SIG-M5 (cell line): ENCODE measurements at regions not wholly inside any gene's neighbourhood (a gene's known extent, or its start where the extent isn't known, plus 50 kb on each side); places are given as distances from the start of the nearest gene placed in this dataset.
"Not testable (repeated sequence)": the region's sequence is repeated elsewhere in the genome, so short reads cannot be mapped to it uniquely, and the experiment has no call there.

Source experiments
- DNase-seq: peaks from one replicate; lab custom pipeline; 2025; lab: John Stamatoyannopoulos, UW

DNA sequence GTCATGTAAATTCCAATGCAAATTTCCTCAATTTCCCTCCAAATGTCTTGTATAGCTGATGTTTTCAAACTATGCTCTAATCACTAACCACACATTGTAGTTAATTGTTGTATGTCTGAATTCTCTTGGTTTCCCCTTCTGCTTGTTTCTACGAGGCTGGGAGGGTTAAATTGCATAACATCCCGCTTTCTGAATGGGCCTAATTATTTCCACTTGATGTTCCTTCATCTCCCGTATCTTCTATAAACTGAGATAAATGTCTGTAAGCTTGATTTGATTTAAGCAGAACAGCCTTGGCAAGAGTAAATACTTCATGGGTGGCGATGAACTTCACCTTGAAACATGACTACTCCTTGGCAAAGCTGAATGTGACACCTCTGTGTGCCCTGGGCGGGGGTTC, 72.2 kb downstream of the SERINC2 start:
- DNase-seq, result no peak

DNA sequence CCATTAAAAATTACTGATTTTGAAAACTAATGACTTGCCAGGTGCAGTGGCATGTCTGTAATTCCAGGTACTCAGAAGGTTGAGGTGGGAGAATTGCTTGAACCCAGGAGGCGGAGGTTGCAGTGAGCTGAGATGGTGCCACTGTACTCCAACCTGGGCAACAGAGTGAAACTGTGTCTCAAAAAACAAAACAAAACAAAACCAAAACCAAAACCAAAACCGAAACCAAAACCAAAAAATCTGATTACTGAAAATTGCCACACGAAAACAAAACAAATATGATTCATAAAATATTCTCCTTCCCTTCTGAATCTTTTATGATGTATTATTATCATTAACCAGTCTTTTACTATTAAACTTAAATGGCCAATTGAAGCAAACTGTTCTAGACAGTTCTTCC, 74.1 kb downstream of the SERINC2 start:
- DNase-seq, result no peak

DNA sequence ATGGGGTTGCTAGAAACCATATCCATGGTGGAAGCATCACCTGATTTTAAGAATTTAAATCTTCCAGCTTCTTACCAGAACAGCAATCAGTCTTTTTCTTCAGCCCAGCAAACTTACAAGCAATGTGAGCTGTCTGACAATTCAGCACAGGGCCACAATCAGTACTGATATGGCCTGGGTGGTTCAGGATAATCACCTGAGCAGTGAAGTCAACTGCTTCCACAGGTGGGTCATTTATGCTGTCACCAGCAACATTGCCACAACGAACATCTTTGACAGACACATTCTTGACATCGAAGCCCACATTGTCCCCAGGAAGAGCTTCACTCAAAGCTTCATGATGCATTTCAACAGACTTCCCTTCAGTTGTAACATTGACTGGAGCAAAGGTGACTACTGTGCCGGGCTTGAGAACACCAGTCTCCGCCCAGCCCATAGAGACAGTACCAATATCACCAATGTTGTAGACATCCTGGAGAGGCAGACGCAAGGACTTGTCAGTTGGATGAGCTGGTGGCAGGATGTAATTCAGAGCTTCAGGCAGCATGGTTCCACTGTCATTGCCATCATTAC, 74.8 kb downstream of the SERINC2 start:
- no peak for DNase-seq

DNA sequence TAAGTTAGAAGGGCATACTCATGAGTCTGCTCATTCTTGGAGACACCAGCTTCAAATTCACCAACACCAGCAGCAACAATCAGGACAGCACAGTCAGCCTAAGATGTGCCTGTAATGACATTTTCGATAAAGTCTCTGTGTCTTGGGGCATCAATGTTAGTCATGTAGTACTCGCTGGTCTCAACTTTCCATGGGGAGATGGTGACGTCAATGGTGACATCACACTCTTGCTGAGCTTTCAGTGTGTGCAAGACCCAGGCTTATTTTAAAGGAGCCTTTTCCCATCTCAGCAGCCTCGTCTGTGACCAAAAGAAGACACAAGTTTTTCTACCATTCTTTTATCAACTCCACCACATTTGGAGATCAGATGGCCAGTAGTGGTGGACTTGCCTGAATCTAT, 75.5 kb downstream of the SERINC2 start:
- no peak for DNase-seq

DNA sequence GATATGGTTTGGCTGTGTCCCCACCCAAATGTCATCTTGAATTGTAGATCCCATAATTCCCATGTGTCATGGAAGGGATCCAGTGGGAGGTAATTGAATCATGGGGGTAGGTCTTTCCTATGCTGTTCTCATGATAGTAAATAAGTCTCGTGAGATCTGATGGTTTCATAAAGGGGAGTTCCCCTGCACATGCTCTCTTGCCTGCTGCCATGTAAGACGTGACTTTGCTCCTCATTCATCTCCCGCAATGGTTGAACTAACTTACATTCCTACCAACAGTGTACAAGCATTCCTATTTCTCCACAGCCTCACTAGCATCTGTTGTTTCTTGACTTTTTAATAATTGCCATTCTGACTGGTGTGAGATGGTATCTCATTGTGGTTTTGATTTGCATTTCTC, 76.6 kb downstream of the SERINC2 start:
- DNase-seq, result not testable (repeated sequence)

DNA sequence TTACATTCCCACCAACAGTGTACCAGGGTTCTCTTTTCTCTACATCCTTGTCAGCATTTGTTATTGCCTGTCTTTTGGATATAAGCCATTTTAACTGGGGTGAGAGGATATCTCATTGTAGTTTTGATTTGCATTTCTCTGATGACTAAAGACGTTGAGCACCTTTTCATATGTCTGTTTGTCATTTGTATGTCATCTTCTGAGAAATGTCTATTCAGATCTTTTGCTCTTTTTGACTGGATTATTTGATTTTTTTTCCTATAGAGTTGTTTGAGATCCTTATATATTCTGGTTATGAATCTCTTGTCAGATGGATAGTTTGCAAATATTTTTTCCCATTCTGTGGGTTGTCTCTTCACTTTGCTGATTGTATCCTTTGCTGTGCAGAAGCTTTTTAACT, 77.6 kb downstream of the SERINC2 start:
- DNase-seq, result not testable (repeated sequence)

DNA sequence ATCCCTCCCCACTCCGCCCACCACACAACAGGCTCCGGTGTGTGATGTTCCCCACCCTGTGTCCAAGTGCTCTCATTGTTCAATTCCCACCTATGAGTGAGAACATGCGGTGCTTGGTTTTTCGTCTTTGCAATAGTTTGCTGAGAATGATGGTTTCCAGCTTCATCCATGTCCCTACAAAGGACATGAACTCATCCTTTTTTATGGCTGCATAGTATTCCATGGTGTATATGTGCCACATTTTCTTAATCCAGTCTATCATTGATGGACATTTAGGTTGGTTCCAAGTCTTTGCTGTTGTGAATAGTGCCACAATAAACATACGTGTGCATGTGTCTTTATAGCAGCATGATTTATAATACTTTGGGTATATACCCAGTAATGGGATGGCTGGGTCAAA, 81.0 kb upstream of the TINAGL1 start:
- DNase-seq, result not testable (repeated sequence)

DNA sequence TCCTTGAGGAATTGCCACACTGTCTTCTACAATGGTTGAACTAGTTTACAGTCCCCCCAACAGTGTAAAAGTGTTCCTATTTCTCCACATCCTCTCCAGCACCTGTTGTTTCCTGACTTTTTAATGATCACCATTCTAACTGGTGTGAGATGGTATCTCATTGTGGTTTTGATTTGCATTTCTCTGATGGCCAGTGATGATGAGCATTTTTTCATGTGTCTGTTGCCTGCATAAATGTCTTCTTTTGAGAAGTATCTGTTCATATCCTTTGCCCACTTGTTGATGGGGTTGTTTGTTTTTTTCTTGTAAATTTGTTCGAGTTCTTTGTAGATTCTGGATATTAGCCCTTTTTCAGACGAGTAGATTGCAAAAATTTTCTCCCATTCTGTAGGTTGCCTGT, 80.5 kb upstream of the TINAGL1 start:
- DNase-seq, result not testable (repeated sequence)

DNA sequence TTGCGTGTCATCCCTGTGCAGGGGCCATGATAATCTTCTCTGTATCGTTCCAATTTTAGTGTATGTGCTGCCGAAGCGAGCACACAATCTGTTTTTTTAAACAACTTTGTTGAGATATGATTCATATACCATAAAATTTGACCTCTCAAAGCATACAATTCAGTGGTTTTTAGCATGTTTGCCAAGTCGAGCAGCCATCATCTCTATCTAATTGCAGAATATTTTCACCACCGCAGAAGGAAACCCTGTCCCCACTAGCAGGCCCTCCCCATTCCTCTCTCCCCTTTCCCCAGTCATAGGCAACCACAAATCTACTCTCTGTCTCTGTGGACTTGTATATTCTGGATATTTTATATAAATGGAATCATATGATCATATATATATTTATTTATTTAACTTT, 78.7 kb upstream of the TINAGL1 start:
- DNase-seq, result no peak

DNA sequence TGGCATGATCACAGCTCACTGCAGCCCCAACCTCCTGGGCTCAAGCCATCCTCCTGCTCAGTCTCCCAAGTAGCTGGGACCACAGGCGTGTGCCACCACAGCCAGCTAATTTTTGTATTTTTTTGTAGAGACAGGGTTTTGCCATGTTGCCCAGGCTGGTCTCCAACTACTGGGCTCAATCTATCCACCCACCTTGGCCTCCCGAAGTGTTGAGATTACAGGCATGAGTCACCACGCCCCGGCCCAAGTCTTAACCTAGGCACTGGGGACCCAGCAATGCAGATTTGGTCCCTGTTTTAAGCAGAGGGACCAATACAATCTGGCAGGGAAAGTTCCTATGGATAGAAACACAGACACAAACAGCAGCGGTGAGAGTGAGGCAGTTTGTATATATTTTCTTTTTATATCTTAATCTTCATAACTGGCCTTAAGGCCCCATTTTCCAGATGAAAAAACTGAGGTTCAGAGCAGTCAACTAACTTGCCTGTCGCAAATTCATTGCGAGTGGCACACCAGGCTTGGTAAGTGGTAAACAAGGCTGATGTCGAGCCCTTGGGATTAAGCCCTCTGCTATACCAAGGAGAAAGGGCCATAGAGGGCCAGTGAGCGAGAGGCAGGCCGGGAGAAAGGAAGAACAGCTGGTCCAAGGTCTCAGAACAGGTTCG, 77.8 kb upstream of the TINAGL1 start:
- DNase-seq, result no peak

DNA sequence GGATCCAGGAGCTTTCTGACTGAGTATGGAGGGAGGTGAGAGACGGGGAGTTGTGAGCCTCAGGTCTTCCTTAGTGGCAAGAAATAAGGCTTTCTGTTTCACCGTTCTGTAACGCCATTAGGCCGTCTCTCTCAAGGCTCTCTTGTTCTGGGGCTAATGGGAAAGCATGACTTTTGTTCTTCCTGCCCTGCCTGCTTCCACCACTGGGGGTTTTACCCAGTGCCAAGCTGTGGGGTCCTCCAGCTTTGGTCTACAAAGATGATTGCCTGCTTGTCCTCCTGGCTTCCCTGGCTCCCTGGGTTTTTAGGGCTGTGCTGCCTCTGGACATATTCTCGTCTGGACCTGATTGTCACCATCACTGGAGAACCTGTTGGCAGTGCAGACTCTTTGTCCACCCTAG, 74.8 kb upstream of the TINAGL1 start:
- DNase-seq, result no peak

DNA sequence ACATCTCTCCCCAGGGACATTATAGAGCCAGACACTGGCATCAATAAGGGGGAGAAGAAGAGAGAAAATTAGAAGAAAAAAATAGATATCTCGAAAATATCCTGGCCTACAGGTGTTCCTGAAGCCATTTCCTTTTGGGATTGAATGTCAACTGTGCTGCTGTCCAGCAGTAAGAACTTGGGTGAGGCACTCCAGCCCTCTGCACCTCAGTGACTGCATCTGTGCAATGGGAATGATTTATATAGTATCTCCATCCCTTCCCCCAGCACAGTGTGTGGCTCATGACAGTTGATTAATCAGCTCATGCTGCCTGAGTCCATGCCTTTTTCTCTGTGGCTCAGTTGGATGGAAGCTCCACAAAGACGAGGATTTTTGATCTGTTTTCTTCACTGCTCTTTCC, 74.1 kb upstream of the TINAGL1 start:
- DNase-seq, result no peak

DNA sequence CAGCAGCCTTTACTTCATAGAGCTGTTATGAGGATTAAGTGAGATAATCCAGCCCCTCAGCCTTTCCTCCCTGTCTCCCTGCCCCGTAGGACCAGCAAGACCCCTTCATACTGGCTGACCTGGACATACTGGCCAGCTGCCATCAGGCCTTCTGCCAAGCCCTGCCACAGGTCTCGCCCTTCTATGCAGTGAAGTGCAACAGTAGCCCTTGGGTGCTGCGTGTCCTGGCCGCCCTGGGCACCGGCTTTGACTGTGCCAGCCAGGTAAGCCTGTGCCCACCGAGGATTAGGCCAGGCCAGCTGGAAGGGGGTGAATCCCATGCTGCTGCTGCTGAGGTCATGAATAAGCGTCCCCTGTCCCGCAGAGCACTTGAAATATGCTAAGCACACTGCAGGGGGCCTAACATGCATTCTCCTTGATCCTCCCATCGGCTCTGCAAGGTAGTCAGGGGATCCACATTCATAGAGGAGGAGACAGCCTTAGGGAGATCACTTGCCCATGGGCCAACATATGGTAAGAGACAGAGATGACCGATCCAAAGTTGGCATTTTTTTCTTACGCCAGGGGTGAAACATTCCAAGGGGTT, 73.3 kb upstream of the TINAGL1 start:
- no peak for DNase-seq

DNA sequence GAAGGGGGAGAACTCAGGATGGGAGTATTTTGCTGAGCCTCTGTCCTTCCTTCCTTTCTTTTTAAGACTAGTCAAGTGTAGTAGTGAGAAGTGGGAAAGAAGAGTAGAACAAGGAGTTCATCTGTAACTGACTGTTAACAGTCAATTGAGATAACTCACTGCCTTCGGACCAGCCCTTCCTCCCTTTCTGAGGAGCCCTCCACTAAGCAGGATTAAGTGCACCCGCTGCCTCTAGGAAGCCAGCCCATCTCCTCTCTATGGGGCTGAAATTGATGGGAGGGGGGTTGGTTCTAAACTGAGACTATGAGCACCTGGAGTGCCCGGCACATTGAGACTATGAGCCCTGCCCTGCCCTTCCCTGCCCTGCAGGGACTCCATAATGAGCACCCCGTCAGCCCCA, 72.7 kb upstream of the TINAGL1 start:
- no peak for DNase-seq

DNA sequence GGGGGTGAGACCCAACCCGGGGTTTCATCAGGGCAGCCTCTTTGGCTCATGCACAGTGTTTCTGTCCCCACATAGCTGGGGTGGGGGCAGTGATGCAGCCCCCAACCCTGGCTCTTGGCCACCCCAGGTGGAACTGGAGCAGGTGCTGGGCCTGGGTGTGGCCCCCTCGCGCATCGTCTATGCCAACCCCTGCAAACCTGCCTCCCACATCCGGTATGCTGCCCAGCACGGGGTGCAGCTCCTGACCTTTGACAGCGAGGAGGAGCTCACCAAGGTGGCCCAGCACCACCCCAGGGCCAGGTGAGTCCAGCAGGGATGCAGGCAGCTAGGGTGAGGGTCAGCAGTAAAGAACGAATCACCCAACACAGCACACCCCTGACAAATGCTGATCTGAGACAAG, 72.3 kb upstream of the TINAGL1 start:
- DNase-seq, result no peak

DNA sequence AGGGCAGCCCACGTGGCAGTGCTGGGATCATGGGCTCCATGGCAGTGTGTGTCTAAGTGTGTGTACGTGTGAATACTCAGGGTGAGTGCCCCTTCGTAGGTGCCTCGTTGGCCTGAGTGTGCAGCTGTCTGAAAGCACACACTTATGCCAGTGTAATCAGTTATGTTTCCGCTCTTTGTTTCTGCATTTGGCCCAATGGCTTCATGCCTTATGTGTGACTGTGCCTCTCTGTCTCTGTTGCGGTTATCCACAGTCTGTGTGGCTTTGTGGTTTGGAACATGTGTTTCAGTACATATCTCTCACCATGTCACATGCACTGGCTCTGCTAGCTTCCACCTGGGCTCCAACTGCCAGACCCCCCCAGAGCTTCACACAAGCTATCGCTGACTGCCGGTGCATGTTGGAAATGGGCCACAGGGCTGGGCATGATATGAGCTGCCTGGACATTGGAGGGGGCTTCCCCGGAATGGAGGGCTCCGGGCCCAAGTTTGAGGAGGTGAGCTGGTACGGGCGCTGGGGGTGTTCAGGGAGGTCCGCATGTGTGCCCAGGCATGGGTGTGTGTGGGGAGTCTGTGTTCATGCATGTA, 70.3 kb upstream of the TINAGL1 start:
- no peak for DNase-seq

DNA sequence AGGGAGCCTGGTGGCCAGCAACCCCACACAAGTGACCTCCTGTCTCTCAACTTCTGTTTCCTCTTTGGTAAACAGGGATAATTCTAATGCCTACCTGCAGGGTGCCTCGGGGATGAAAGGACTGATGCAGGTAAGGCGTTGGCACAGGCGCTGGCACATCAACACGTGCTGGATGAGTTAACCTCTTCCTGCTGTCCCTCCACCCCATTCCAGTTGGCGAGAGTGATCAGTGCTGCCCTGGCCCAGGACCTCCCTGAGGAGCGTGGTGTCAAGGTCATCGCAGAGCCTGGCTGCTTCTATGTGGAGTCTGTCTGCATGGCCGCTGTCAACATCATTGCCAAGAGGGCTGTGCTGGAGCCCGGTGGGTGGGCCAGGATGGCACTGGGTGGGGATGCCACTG, 69.1 kb upstream of the TINAGL1 start:
- DNase-seq, result no peak

DNA sequence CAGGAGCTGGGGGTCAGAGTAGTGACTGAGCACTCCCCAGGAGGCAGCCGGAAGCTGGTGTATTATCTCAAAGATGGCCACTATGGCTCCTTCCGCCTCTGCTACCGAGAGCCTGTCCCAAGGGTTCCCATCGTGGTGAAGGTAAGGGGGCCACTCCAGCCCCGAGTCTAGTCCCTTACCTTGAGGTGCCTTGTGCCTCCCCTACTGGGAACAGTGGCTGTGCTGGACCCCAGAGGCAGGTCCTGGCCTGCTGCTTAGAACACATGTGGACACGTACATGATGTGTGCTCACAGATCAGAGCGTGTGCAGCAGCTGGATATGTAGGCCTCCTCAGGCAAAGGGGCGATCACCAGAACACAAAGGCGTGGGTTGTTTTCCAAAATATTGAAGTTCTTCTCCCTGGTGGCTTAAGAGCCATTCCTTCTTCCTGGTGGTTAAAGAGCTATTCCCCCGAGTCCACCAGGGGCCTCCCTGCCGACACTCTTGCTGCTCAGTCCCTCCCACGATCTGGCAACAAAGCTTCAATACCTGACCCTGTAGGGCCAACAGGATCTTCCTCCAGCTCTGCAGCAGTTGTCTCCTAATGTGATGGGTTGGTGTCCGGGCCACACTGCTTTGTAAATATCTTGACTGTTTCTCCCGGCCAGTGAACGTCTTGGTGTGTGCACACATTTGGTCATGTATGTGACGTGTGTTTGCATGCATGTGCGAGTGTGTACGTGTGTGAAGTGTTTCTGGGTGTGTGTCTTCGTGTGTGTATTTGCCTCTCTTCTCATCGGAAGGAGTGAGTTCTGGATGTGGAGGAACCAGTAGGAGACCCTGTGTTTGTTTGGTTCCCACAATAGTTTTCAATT, 68.4 kb upstream of the TINAGL1 start:
- DNase-seq, result no peak

DNA sequence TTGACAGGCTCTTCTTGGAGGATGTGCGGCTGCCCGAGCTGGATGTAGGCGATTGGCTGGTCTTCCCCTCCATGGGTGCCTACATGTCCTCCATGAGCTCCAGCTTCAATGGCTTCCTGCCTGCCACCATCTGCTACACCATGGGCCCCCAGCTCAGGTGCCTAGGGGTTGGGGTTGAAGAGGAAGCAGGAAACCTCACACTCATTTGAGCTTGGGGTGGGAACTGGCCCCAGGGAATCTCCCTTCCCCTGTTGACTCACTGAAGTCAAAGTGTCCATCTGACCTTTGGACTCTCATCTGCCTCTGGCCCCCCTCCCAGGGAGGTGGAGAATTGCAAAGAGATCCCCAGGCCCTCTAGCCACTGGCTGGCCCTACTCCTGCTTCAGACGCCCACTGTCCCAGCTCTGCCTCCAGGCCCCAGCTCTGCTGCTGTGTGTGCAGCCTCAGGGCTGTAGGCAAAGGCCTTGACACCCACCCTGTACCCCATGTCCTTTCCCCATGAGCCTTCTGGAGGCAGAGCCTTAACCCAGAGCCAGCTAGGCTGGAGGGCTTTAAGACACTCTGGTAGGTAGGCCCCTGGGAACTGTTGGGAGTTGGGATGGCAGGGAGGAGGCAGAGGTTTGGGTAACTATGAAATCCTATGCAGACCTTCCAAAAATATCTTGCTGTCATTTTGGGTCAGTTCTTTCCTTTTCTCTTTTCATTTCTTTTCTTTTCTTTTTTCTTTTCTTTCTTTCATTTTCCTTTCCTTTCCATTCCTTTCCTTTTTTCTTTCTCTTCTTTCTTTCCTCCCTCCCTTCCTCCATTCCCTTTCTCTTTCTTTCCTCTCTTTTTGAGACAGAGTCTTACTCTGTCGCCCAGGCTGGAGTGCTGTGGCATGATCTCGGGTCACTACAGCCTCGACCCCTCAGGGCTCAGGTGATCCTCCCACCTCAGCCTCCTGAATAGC, 66.9 kb upstream of the TINAGL1 start:
- DNase-seq, result no peak

DNA sequence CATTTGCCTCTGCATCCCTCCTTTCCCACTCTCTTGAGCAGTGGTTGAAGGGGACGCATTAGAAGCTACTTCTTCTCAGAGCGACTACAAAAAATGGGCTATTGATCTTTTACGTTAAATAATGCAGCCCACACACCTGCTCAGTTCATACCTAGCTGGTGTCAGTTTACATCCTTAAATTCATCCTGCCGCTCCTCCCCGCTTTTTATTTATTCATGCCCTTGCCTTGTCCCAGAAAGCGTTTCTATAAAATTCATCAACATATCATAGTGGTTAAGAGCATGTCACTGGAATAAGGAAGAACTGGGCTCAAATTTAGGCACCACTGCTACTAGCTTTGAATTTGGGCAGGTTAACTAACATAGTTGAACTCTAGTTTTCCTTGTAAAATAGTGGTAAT, 66.0 kb upstream of the TINAGL1 start:
- DNase-seq, result no peak
